DND-41 (cell line): ENCODE measurements at regions not wholly inside any gene's neighbourhood (a gene's known extent, or its start where the extent isn't known, plus 50 kb on each side); places are given as distances from the start of the nearest gene placed in this dataset.

ENCODE experiments used
- EZH2 ChIP-seq: IDR thresholded peaks from 3 replicates; pipeline ENCODE4 v1.6.1; 2012; ENCODE audit warnings: borderline replicate concordance, low read depth, mild to moderate bottlenecking, moderate library complexity, low read length, inconsistent platforms; ENCODE audit not compliant: severe bottlenecking
- TF ChIP-seq, protein P1 (sequence below): IDR thresholded peaks from 2 replicates; pipeline ENCODE4 v1.5.1; 2012; ENCODE audit warnings: borderline replicate concordance, low read length, moderate library complexity, mild to moderate bottlenecking; ENCODE audit not compliant: poor library complexity, severe bottlenecking; ENCODE audit errors: extremely low read depth

DNA sequence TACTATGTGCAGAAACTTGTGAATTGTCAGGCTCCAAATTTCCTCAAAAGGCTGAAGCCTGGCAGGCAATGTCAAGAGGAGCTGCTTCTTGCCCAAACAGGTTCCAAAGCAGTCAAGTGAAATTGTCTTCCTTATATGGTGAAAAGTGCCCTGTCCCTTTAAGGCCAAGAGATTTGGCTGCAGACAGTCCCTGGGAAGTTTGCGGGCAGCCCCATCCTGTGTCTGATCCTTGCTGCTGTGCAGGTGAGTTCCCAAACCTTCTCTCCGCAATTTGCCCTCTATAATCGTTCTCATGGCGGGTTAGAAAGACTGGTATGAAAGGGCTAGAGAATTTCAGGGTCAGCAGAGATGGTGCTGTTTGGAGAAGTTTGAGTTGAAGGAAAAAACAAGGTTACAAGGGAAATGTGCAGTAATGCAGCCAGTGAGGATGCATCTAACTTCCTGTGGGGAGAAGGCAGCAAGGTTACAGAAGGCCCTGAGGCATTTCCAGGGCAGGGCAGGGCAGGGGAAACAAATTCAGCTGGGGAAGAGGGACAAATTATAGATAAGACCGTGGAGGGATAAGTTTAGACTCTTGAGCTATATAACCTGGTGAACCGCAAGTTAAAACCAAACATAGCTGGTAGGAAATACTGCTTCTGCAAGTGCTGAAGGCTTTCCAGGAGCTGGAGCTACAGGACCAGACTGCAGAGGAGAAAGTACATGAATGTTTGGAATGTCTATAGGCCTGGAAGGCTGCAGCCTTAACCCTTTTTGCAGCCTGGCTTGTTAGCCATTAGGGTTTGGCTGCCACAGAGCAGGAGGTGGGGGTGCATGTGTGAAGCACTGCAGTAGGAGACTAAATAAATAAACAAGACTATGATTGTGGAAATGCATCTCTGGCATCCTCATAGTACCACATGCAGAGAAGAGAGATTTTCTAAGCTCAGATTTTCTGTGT, 256.2 kb upstream of the IL12A start:
- TF ChIP-seq EZH2: no peak
- TF ChIP-seq, protein P1, sequence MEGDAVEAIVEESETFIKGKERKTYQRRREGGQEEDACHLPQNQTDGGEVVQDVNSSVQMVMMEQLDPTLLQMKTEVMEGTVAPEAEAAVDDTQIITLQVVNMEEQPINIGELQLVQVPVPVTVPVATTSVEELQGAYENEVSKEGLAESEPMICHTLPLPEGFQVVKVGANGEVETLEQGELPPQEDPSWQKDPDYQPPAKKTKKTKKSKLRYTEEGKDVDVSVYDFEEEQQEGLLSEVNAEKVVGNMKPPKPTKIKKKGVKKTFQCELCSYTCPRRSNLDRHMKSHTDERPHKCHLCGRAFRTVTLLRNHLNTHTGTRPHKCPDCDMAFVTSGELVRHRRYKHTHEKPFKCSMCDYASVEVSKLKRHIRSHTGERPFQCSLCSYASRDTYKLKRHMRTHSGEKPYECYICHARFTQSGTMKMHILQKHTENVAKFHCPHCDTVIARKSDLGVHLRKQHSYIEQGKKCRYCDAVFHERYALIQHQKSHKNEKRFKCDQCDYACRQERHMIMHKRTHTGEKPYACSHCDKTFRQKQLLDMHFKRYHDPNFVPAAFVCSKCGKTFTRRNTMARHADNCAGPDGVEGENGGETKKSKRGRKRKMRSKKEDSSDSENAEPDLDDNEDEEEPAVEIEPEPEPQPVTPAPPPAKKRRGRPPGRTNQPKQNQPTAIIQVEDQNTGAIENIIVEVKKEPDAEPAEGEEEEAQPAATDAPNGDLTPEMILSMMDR: no peak
